Cardiac septum (tissue), 1 donor: ENCODE measurements at regions not wholly inside any gene's neighbourhood (a gene's known extent, or its start where the extent isn't known, plus 50 kb on each side); places are given as distances from the start of the nearest gene placed in this dataset.

Source experiments
- DNase-seq: peaks from one replicate; pipeline ENCODE4 v3.0.0-alpha.2; 2020; ENCODE audit warnings: low spot score
- intact Hi-C: fragments of 100-400 bp; cut with DNase I; formaldehyde crosslinking; loops from one replicate; pipeline ENCODE4 v1.14.0; 2022
- donor health status: DM: no; HTN: no; CAD: no.

GRCh38 chr14:65261946-65262345 is 150.6 kb upstream of the FUT8 start:
- intact Hi-C loops: no loop called here
- DNase-seq: no peak

- intact Hi-C loops: no loop called here
- no peak for DNase-seq
Observed at GRCh38 chr14:65263177-65263788, 149.2 kb upstream of the FUT8 start.

GRCh38 chr14:65267856-65268255 is 144.7 kb upstream of the FUT8 start:
- intact Hi-C loops: no loop called here
- no peak for DNase-seq

- intact Hi-C loops: no loop called here
Observed at GRCh38 chr14:65268594-65268993, 143.9 kb upstream of the FUT8 start.

GRCh38 chr14:65269732-65270131 is 142.8 kb upstream of the FUT8 start:
- DNase-seq: no peak
- intact Hi-C loops: no loop called here

More at GRCh38 chr14:65268594-65268993, 143.9 kb upstream of the FUT8 start:
- DNase-seq: no peak

- intact Hi-C loops: no loop called here
- no peak for DNase-seq
Observed at GRCh38 chr14:65277027-65277426, 135.5 kb upstream of the FUT8 start.

- DNase-seq: no peak
- intact Hi-C loops: no loop called here
Observed at GRCh38 chr14:65277580-65278270, 134.8 kb upstream of the FUT8 start.

GRCh38 chr14:65278589-65278988 is 133.9 kb upstream of the FUT8 start:
- DNase-seq: no peak
- intact Hi-C loops: no loop called here

GRCh38 chr14:65279510-65279909 is 133.0 kb upstream of the FUT8 start:
- intact Hi-C loops: no loop called here
- DNase-seq: no peak

GRCh38 chr14:65279958-65280357 is 132.6 kb upstream of the FUT8 start:
- intact Hi-C loops: no loop called here
- no peak for DNase-seq

GRCh38 chr14:65280653-65281052 is 131.9 kb upstream of the FUT8 start:
- DNase-seq: no peak
- intact Hi-C loops: no loop called here

- intact Hi-C loops: no loop called here
Observed at GRCh38 chr14:65281991-65282895, 130.3 kb upstream of the FUT8 start.

GRCh38 chr14:65282896-65283253 is 129.7 kb upstream of the FUT8 start:
- intact Hi-C loops: no loop called here
- no peak for DNase-seq

More at GRCh38 chr14:65281991-65282895, 130.3 kb upstream of the FUT8 start:
- DNase-seq: no peak

- no peak for DNase-seq
- intact Hi-C loops: no loop called here
Observed at GRCh38 chr14:65286443-65286842, 126.1 kb upstream of the FUT8 start.

GRCh38 chr14:65287264-65288131 is 125.0 kb upstream of the FUT8 start:
- no peak for DNase-seq
- intact Hi-C loops: no loop called here

- DNase-seq: no peak
- intact Hi-C loops: no loop called here
Observed at GRCh38 chr14:65290830-65291229, 121.7 kb upstream of the FUT8 start.

GRCh38 chr14:65291531-65291930 is 121.0 kb upstream of the FUT8 start:
- intact Hi-C loops: no loop called here
- no peak for DNase-seq

GRCh38 chr14:65294816-65295215 is 117.7 kb upstream of the FUT8 start:
- no peak for DNase-seq
- intact Hi-C loops: no loop called here

- intact Hi-C loops: no loop called here
- no peak for DNase-seq
Observed at GRCh38 chr14:65296402-65296801, 116.1 kb upstream of the FUT8 start.

- intact Hi-C loops: no loop called here
- no peak for DNase-seq
Observed at GRCh38 chr14:65296876-65297275, 115.7 kb upstream of the FUT8 start.
